GM12864 (cell line): ENCODE measurements at regions not wholly inside any gene's neighbourhood (a gene's known extent, or its start where the extent isn't known, plus 50 kb on each side); places are given as distances from the start of the nearest gene placed in this dataset.

ENCODE experiments used
- DNase-seq: peaks from one replicate; pipeline ENCODE4 v3.0.0-alpha.2; 2011; ENCODE audit warnings: low read depth
- H3K4me3 ChIP-seq: 2 replicates; pipeline ENCODE4 v1.5.1; 2011; ENCODE audit warnings: mild to moderate bottlenecking, low read depth, low read length, control low read depth
- TF ChIP-seq, protein P1 (sequence below): IDR thresholded peaks from 2 replicates; pipeline ENCODE4 v1.5.1; 2011; ENCODE audit warnings: low read depth, mild to moderate bottlenecking, moderate library complexity, low read length, control low read depth, inconsistent platforms; ENCODE audit errors: missing control alignments

DNA sequence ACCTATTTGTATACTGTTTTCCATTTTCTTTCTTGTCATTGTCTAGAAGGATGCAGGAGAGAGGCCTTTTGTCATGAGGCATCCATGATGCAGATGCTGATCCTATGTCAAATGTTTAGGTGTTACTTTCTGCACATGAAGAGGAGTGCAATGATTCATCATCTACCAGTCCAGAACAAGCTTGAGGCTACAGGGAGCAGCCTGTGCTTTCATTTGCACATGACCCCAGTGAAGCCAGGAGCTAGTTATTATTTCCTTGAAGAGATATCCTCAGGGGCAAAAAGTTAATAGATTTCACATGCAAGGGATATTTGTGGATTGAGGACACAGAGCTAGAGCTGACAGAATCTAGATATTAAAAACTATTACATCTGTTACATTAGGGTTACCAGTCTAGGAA is 204.4 kb upstream of the TGFBR2 start:
- DNase-seq = no peak
- H3K4me3 ChIP-seq = no peak overlapping the region
- TF ChIP-seq, protein P1, sequence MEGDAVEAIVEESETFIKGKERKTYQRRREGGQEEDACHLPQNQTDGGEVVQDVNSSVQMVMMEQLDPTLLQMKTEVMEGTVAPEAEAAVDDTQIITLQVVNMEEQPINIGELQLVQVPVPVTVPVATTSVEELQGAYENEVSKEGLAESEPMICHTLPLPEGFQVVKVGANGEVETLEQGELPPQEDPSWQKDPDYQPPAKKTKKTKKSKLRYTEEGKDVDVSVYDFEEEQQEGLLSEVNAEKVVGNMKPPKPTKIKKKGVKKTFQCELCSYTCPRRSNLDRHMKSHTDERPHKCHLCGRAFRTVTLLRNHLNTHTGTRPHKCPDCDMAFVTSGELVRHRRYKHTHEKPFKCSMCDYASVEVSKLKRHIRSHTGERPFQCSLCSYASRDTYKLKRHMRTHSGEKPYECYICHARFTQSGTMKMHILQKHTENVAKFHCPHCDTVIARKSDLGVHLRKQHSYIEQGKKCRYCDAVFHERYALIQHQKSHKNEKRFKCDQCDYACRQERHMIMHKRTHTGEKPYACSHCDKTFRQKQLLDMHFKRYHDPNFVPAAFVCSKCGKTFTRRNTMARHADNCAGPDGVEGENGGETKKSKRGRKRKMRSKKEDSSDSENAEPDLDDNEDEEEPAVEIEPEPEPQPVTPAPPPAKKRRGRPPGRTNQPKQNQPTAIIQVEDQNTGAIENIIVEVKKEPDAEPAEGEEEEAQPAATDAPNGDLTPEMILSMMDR = no peak

DNA sequence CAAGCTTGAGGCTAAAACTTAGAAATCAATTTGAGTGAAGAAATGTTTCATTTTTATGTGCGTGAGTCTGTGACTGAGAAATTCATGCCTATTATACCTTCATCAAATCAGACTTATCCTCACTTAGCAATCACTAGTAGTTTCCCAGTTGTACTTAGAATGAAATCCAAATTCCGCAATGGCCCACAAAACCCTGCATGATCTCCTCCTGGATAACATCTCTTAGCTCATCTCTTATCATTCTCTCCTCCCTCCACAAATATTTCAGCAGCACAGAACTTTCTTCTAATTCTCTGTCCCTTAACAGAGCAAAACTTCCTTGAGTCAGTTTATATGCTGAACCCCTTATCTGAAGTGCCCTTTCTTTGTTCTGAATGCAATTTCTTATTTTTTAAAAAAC is 198.8 kb upstream of the TGFBR2 start:
- TF ChIP-seq, protein P1 = no peak
- DNase-seq = no peak
- H3K4me3 ChIP-seq = no peak overlapping the region

DNA sequence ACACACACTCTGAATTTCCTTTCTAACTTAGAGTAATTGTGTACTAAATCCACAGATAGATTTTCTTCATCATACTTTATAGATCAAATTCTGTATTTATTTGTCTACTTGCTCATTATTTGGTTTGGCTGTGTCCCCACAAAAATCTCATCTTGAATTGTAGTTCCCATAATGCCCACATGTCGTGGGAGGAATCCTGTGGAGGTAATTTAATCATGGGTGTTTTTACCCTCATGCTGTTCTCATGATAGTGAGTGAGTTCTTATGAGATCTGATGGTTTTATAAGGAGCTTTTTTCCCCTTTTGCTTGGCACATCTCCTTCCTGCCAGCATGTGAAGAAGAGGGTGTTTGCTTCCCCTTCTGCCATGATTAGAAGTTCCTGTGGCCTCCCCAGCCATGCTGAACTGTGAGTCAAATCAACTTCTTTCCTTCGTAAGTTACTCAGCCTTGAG is 198.3 kb upstream of the TGFBR2 start:
- TF ChIP-seq, protein P1 = no peak
- no peak overlapping the region for H3K4me3 ChIP-seq
- no peak for DNase-seq

DNA sequence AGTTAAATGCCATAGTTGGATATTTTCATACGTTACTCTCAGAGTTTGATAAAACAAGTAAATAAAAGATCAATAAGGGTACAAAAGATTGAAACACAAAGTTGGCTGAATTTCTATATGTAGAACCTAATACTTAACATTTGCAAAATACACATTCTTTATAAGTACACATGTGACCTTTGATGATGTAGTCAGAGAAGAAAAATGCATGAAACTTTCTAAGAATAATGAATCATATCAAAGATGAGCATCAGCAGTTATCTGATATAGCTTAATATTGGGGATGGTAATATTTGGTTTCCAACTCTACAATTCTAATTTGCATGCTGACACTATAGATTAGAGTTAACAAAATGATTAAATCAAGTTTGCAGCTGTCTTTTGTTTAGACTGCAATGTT is 188.0 kb upstream of the TGFBR2 start:
- no peak overlapping the region for H3K4me3 ChIP-seq
- DNase-seq = no peak
- TF ChIP-seq, protein P1 = no peak

DNA sequence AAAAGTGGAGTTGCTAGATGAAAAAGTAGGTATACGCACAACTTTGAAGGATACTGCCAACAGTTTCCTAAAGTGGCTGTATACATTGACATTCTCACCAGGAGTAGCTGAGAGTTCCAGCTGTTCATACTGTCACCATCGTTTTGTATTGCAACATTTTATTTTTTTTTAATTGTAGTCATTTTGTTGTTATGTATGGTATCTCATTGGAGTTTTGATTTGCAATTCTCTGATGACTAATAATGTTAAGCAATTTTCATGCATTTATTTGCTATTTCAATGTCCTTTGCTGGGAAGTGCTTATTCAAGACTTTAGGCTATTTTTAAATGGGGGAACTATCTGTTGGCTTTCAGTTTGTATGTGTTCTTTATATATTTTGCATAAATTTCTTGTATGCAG is 185.1 kb upstream of the TGFBR2 start:
- DNase-seq = no peak

DNA sequence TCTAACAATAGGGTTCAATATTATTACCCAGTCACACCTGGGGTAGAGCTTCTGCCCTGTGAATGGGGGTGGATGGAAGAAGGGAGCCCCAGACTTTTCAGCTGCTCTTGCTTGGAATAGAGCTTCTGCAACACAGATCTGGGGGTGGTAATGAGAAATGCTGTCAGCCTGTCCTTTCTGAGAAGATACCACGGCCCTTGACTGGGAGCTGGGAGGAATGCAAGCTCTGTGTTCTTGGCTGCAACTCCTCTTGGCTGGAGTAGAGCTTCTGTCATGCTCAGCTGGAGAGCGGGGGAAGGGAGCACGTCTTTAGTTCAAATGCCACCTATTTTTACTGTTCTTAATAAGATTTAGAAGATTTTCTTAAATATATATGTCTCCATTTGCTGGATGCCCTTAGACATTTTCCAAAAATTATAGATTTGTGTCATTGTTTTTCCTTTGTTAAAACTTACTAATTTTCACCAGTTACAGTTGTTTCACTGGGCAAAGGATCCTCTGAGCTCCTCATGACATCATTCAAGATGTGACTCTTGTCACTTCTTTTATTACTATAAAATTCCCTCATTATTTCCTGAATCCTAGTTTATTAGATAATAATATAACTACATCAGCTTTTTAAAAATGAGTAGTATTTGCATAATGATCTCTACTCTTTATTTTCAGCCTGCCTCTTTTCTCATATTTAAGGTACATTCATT is 180.0 kb upstream of the TGFBR2 start:
- no peak for DNase-seq
- TF ChIP-seq, protein P1 = no peak
- H3K4me3 ChIP-seq = no peak overlapping the region

More for the DNA sequence above, 185.1 kb upstream of the TGFBR2 start:
- TF ChIP-seq, protein P1 = no peak
- no peak overlapping the region for H3K4me3 ChIP-seq

DNA sequence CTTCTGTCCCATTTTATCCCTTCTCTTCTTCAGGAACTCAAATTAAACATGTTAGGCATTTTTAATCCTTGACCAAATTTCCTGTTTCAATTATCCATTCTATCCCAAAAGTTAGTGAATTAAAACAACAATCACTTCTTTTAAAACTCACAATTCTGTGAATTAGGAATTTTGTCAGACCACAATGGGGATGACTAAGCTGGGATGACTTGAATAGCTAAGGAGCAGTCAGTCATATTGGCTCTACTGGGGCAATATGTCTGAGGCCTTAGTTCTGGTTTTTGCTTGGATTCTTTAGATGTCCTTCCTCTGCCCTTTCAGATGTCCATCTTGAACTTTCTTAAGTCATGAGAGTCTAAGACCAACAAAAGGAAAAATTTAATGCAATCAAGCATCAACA is 178.2 kb upstream of the TGFBR2 start:
- DNase-seq = no peak
- TF ChIP-seq, protein P1 = no peak
- no peak overlapping the region for H3K4me3 ChIP-seq
